ENCODE measurements at regions not wholly inside any gene's neighbourhood (a gene's known extent, or its start where the extent isn't known, plus 50 kb on each side); places are given as distances from the start of the nearest gene placed in this dataset.
"Not testable (repeated sequence)": the region's sequence is repeated elsewhere in the genome, so short reads cannot be mapped to it uniquely, and the experiment has no call there.

GRCh38 chr10:84571146-84571545 is 242.8 kb downstream of the CCSER2 start:
- DNase-seq, result no peak

- no peak for DNase-seq
Measured at GRCh38 chr10:84574102-84574501, 245.7 kb downstream of the CCSER2 start.

GRCh38 chr10:84581976-84582375 is 253.6 kb downstream of the CCSER2 start:
- DNase-seq, result no peak

- no peak for DNase-seq
Measured at GRCh38 chr10:84583501-84583900, 255.1 kb downstream of the CCSER2 start.

- DNase-seq, result no peak
Measured at GRCh38 chr10:84587789-84588188, 259.4 kb downstream of the CCSER2 start.

- no peak for DNase-seq
Measured at GRCh38 chr10:84588426-84588825, 260.0 kb downstream of the CCSER2 start.

GRCh38 chr10:84588971-84589370 is 260.6 kb downstream of the CCSER2 start:
- no peak for DNase-seq

GRCh38 chr10:84589526-84590205 is 261.3 kb downstream of the CCSER2 start:
- DNase-seq, result no peak

GRCh38 chr10:84590327-84591193 is 262.2 kb downstream of the CCSER2 start:
- no peak for DNase-seq

- no peak for DNase-seq
Measured at GRCh38 chr10:84593506-84593905, 265.1 kb downstream of the CCSER2 start.

GRCh38 chr10:84596585-84596984 is 268.2 kb downstream of the CCSER2 start:
- no peak for DNase-seq

GRCh38 chr10:84599254-84599653 is 270.9 kb downstream of the CCSER2 start:
- no peak for DNase-seq

- no peak for DNase-seq
Measured at GRCh38 chr10:84600947-84601346, 272.6 kb downstream of the CCSER2 start.

GRCh38 chr10:84602543-84602942 is 274.2 kb downstream of the CCSER2 start:
- DNase-seq, result not testable (repeated sequence)

GRCh38 chr10:84603971-84604370 is 275.6 kb downstream of the CCSER2 start:
- DNase-seq, result no peak

- DNase-seq, result no peak
Measured at GRCh38 chr10:84605802-84606201, 277.4 kb downstream of the CCSER2 start.

GRCh38 chr10:84606428-84606827 is 278.0 kb downstream of the CCSER2 start:
- DNase-seq, result no peak

- DNase-seq, result no peak
Measured at GRCh38 chr10:84607044-84607443, 278.7 kb downstream of the CCSER2 start.

GRCh38 chr10:84607523-84607922 is 279.1 kb downstream of the CCSER2 start:
- DNase-seq, result no peak

- no peak for DNase-seq
Measured at GRCh38 chr10:84608126-84608525, 279.7 kb downstream of the CCSER2 start.

- no peak for DNase-seq
Measured at GRCh38 chr10:84613336-84614021, 285.1 kb downstream of the CCSER2 start.

GRCh38 chr10:84626397-84627087 is 298.2 kb downstream of the CCSER2 start:
- DNase-seq, result no peak

- no peak for DNase-seq
Measured at GRCh38 chr10:84632866-84633265, 304.5 kb downstream of the CCSER2 start.
